ENCODE measurements at regions not wholly inside any gene's neighbourhood (a gene's known extent, or its start where the extent isn't known, plus 50 kb on each side); places are given as distances from the start of the nearest gene placed in this dataset.

DNA sequence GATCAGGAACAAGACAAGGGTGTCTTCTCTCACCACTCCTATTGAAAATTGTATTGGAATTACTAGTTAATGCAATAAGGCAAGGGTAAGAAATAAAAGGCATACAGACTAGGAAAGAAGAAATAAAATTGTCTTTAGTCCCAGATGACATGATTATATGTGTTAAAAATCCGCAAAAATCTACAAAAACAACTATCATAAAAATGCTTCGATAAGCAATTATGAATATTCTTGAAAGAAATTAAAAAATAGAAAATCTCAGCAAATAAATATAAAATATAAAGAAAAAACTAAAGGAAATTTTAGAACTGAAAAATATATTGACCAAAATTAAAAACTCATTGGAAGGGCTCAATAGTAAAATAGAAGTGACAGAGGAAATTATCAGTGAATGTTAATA lies 243.3 kb downstream of the ZNF674 start:
- no peak for DNase-seq (ENCODE audit: low spot score)

DNA sequence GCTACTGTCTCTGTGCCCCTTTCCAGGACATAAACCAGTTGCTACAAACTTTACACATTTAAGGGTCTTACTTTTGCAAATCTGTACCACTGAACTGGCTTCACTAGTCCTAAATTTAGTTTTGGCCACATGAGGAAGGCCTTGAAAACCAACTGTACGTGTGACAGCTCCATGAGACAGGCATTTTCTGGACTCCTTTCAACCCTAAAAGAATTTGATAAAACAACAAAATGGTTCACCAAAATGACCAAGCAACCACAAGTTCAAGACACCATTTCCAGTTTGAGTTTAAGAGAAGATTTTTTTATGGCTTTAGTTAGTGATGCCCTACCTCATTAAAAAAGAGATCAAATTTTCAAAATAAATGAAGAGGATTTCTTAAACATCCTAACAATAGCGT lies 246.4 kb downstream of the ZNF674 start:
- DNase-seq (ENCODE audit: low spot score) = no peak

DNA sequence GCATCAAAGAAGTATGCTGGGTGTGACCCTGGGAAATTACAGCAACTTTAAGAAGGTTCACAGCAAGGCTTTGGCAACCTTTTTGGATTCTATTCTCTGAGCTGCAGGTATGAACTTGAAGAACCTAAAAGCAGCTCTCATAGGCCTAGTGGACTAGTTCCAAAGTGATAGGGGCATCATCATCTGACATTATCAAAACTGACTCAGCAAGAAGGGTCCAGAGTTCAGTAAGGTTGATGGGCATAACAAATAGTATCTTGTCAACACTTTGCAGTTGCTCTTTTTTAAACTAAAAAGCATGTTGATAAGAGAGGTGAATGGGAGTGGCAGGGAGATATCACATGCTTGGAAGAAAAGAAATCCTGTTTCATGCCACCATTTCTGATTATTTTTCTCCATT lies 249.3 kb downstream of the ZNF674 start:
- DNase-seq (ENCODE audit: low spot score) = no peak

DNA sequence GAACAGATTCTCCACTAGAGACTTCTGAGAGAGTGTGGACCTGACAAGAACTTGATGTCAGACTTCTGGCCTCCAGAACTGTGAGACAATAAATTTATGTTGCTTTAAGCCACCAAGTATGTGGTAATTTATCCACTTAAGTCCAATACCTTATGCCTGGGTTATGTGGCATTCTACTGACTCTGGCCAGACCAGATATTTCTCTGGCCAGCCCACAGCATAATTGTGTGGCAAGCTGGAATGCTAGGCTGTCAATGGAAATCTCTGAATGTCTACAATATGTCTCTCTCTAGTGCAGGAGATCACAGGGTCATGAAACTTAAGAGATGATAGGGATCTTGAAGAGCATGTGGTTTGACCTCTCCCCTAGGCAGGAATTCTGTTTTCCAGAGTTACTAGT lies 251.0 kb downstream of the ZNF674 start:
- no peak for DNase-seq (ENCODE audit: low spot score)

DNA sequence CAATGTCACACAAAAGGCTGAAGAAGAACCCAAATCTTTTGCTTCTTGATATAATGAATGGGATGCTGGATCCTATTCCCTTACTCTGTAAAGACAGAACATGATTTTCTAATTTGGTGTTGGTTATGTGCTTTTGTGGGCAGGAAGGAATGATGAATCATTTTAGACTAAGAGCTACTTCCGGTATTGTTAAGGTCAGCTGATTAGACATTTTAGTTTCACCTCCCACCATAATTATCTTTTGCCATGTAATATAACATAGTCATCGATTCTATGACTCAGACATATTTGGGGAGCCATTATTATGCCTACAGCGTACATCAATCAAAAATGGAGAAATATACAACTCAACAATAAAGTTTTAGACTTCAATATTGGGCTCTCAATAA lies 265.3 kb downstream of the ZNF674 start:
- no peak for DNase-seq (ENCODE audit: low spot score)

DNA sequence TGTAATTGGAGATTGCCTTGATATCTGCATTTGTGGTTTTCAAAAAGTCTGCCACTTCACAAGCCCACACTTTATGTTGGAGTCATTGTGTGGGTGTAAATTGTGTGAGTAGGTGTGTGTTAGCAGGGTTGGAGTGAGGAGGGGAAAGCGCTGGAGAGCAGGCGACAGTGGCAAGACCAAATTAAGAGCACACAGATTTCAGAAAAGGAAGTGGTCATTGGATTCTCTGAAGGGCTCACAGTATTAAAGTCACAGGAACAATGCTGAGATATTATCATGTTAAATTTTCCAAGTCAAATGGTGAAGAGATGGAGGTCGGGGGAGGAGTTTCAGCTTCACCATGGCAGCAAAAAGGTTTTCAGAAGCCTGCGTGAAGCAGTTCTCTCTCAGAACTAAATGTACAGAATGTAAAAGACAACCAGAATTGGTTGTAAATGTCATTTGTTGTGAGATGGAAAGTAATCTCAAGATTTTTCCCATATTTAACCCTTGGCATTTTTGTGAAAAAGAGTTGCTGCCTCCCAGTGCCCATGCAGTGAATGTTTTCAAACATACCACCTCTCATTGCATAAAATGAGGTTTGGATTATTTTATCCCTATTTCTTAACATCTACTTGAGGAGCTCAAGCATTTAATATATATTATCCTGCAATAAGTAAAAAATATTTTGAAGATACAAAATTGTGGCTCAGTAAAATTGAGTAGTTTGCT lies 265.9 kb downstream of the ZNF674 start:
- DNase-seq (ENCODE audit: low spot score) = no peak

DNA sequence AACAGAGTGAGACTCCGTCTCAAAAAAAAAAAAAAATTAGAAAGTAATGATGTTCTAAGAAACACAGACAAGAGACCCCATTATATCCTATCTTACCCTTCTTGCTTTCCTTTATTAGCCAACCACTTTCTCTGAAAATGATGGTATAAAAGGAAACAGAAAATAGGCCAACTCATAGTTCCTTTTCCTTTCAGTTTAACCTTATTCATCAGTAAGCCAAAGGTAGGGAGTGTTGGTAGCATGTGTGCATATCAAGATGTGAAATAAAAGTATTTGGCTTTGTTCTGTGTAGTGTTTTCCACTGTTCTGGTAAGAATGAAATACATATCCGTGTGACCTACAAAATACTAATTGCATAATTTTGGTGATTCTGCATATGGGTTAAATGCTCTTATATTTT lies 266.6 kb downstream of the ZNF674 start:
- no peak for DNase-seq (ENCODE audit: low spot score)

DNA sequence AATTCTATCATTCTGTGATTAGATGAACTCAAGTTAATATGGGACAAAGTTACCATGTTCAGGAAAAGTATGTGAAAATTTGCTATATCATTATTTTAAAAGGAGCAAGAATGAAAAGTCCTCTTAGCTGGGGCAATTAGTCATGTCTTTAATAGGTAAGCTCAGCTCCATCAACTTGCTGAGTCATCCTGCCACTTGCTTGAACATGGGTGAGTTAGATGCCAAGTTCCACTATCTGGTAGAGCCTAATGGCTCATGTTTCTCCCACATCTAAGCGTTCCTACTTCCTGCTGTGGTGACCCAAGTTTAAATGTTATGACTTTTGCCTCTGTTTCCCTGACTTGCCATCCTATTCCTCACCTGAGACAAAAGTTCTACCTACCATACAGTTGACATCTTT lies 276.8 kb downstream of the ZNF674 start:
- no peak for DNase-seq (ENCODE audit: low spot score)

DNA sequence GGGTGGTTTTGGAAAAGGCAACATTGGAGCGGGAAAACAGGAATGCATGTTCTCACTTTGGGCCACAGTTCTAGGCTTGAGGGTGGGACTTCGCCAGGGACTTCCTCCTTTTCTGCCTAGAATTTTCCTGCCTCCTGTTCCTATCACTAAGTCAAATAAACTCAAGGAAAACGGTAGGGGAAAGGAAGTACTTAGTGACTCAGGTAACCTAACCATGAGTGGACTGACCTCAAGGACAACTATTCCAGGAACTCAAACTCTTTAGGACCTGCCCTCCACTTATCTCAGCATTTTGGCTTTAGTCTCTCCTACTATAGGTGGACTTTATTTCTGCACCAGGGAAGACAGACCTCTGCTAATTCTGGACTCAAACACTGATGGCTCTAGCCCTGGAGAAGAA lies 281.7 kb downstream of the ZNF674 start:
- no peak for DNase-seq (ENCODE audit: low spot score)

DNA sequence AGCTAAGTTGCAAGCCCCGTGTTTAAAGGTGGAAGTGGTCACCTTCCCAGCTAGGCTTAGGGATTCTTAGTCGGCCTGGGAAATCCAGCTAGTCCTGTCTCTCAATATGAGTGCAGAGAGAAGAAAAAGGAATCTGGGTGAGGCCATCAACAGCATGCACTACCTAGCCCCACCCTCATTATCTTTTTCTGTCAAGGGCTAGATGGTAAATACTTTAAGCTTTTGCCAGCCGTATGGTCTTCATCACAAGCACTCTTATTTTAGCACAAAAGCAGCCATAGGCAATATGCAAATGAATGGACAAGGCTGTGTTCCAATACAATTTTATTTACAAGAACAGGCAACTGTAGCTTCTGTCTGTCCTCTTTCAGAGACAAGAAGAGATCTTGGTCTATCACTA lies 282.9 kb downstream of the ZNF674 start:
- DNase-seq (ENCODE audit: low spot score) = no peak

DNA sequence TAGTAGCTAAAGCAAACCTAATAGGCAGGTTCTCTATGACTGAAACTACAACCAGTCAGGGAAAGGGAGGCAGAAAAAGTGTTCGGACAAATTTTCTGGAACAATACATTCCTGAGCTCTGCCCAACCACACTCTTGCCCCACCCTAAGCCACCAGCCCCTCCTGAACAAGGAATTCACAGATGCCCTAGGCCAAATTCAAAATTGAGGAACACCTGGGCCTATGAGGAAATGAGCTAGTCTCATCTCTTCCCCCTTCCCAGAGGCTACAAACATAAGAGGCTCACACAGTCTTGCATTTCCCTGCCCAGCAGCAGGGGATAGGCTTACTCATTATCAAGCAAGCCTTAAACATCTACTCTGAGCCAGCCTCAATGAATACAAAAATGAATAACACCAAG lies 284.7 kb downstream of the ZNF674 start:
- DNase-seq (ENCODE audit: low spot score) = no peak

DNA sequence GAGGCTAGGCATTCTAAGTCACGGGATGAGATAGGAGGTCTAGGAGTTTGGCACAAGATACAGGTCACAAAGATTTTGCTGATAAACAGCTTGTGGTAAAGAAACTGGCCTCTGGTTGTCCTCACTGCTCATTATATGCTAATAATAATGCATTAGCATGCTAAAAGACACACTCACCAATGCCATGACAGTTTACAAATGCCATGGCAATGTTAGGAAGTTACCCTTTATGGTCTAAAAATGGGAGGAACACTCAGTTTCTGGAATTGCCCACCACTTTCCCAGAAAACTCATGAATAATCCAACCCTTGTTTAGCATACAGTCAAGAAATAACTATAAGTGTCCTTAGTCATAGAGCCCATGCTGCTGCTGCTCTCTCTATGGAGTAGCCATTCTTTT lies 286.9 kb downstream of the ZNF674 start:
- DNase-seq (ENCODE audit: low spot score) = no peak

DNA sequence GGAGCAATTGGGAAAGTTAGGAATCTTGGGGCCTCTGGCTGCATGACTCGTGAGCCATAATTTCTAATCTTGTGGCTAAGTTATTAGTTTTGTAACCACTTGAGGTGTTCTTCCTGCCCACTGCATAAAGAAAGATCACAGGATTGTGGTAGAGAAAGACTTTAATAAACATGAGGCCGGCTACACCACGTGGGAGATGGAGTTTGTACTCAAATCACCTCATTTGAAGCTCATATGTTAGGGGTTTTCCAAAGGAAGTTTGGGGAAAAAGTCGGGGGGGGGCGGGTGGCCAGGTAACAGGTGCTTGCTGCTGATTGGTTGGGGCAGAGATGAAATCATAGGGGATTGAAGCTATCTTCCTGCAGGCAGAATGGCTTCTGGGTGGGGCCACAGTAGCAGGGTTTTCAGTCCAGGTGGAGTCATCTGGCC lies 287.8 kb downstream of the ZNF674 start:
- DNase-seq (ENCODE audit: low spot score) = no peak

DNA sequence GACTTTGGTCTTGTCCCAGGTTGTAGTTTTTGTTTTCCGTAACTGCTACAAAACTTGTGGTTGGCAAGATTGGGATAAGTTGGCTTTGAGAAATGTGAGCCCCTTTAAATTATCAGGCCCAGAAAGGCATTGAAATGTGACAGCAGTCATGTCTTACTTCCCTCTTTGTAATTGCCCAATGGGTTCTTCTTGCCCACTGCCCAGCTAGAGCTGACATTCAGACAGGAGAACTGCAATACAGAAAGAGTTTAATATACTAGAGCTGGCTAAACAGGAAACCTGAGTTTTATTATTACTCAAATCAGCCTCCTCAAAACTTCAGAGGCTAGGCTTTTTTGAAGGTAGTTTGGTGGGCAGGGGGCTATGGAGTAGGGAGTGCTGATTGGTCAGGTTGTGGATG lies 288.3 kb downstream of the ZNF674 start:
- DNase-seq (ENCODE audit: low spot score) = no peak

DNA sequence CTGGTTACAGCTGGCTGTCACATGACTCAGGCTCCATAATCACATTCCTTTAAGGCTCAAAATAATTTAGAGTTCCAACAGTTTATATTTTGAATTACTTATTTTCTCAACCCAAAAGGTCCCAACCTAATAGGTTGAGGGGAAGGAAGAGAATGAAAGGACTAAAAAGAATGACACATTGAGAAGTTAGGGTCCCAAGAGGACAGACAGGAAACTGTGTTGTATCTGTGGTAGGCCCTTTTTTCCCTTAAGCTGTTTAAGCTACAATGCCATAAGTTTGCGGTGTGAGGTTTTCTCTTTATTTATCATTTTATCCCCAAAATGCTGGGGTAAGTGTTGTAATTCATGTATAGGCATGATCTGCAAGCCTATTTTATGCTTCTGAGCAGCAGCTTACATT lies 290.2 kb downstream of the ZNF674 start:
- no peak for DNase-seq (ENCODE audit: low spot score)

DNA sequence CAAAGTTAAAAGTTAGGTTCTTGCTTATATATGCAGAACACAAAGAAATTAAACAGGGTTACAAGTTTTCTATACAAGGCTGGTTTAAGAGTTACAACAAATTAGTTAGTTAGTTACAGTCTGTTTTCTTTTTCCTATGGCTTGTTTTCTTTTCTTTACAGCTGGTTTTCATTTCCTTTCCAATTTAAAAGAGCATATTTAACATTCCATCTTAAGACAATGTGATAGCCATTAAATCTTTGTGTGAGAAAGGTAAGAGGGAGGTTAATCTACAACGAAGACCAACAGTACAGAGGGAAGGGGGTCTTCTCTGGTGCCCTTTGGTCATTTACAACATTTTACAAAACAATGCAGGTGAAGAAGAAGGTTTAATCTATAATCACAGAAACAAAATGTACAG lies 290.6 kb downstream of the ZNF674 start:
- DNase-seq (ENCODE audit: low spot score) = no peak

DNA sequence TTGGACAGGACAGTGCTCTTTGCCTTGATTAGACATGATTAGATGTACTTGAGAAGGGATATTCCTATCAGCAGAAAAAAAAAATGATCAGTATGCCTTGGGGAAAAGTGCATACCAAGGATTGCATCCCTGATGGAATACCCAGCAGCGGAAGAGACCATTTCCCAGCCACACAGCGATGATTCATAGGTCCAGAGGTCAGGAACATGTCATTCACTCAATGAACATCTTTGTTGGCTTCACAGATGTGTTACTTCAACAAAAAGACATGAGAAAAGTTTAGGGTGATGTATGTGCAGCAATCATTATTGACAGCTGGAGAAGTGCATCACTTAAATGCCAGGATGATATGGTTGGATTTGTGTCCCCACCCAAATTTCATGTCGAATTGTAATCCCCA lies 293.5 kb downstream of the ZNF674 start:
- DNase-seq (ENCODE audit: low spot score) = no peak

DNA sequence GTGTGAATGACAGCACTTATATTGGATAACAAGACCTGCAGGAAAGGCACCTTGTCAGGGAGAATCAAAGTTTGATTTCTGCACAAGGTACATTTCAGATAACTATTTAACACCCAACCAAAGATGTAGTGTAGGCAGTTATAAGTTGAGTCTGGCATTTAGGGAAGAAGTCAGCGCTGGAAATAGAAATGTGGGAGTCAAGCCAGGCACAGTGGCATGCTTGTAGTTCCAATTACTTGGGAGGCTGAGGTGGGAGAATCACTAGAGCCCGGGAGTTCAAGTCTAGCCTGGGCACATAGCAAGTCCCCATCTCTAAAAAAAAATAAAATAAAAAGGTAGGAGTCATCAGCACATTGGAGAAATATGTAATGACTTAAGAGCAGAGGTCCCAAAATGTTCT lies 295.1 kb downstream of the ZNF674 start:
- no peak for DNase-seq (ENCODE audit: low spot score)

DNA sequence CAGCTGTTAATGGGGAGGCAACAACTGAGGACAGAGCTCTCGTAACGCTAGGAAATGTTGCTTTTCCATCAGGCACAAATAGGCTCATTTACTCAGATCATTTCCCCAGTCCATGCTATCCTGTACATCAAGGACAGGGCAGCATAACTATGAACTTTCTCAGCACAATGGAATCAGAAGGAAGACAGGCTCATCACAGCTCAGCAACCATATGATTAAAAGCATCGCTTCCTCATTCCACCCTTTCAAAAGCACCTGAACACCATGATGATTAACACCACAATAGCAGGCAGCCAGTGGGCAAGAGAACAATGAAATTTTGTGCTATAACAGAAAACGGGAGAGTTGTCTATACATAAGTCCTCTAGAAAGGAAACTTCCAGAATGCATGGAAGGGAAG lies 297.8 kb downstream of the ZNF674 start:
- DNase-seq (ENCODE audit: low spot score) = no peak

DNA sequence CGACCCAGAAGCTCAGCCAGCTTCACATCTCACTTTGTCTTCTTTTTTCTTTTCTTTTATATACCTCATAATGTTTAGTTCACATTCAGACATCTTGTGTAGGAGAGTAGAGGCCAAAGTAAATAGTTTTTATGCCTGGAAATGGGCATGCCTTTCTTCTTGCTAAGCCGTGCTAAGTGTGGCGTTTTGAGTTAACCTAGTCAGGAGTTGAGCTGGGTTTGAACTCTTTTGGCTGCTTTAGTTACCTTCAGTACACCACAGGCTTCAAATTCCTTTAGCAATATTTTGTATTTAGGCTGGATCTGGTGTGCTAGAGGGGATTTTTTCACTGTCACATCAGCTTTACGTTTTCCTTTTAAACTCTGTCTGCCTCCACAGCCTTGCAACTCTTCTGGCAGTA lies 300.8 kb downstream of the ZNF674 start:
- no peak for DNase-seq (ENCODE audit: low spot score)

DNA sequence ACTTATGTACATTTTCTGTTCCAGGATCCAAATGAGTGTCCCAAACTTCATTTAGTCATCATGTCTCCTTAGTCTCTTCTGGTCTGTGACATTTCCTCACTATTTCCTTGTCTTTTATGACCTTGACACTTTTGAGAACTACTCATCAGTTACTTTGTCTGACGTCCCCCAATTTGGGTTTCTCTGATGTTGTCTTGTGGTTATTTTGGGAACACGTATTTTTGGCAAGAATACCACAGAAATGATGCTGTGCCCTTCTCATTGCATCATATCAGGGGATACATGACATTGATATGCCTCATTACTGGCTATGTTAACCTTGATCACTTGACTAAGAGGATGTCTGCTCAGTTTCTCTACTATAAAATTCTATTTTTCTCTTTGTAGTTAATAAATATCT lies 308.8 kb downstream of the ZNF674 start:
- DNase-seq (ENCODE audit: low spot score) = no peak

DNA sequence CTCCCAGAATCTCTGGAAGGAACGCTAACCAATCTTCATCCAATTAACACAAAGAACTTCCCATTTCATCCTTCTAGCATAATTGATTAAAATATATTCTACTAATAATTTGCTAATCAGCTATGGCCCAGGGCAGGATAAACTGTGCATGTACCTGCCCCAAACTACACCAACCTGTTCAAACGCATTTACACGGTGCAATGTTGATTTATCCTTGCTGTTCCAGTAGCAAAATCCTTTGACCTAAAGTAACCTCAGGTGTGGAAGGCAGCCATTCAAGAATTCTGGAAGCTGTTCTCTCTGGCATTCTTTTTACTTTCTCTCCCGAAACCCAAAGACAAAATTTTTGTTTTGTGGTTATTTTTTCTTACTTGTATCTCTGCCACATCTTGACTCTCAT lies 309.4 kb downstream of the ZNF674 start:
- no peak for DNase-seq (ENCODE audit: low spot score)

DNA sequence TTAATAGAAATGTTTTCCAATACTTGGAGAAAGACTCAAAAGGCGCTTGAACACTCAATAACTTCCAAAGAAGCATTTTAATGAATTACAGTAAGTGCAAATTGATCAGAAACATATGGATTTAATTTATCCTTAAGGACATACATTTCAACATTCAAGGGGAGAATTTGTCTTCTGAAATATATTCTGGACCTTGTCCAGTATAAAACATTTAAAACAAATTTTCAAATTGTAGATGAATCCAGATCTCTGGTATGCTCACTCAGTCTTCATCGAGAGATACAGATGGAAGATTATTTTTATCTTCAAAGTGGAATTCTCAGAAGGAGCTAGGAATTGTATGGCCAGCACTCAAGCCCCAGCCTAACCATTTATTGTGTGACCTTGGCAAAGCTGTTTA lies 310.4 kb downstream of the ZNF674 start:
- DNase-seq (ENCODE audit: low spot score) = no peak

DNA sequence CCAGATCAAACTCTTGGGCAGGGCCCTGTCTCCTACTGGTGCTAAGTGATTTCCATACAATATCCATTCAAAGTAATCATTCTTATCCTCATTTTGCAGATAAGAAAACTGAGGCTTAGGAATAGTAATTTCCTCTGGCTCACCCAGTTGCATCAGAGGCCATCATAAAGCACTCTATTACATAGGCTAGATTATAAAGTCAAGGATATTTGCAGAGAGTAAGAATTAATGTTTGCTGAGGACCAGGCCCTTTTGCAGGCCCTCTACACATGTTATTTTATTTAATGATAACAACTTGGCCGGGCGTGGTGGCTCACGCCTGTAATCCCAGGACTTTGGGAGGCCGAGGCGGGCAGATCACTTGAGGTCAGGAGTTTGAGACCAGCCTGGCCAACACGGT lies 316.8 kb downstream of the ZNF674 start:
- no peak for DNase-seq (ENCODE audit: low spot score)

DNA sequence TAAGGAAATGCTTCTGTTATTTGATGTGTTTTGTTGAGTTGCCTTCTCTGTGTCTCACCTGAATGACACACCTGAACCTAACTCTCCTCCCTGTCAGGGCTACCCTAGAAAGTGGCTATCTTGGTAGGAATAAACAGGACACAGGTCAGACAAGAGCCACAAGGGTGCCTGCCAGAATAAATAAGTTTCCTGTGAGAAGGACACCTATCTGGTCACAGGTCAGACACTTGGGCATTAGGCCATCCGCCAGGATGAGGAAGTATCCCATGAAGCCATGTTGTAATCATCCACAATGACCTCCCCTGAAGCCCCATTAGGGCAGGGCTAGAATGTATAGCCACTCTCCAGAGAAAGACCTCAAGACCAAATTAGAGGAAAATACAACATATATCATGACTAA lies 318.8 kb downstream of the ZNF674 start:
- DNase-seq (ENCODE audit: low spot score) = no peak

Data from D341Med (cell line).